B cell (primary cell): ENCODE measurements at regions not wholly inside any gene's neighbourhood (a gene's known extent, or its start where the extent isn't known, plus 50 kb on each side); places are given as distances from the start of the nearest gene placed in this dataset.

Source experiments
- ATAC-seq: fragments of 200-7000 bp; cut with Tn5 transposase; one replicate; pipeline ENCODE4 v1.10.0; 2021; ENCODE audit warnings: low read depth, mild to moderate bottlenecking, moderate number of reproducible peaks, moderate library complexity
- CTCF ChIA-PET: fragments of 350-600 bp; sonication (Branson Sonifier 250); formaldehyde crosslinking; loops from one replicate; lab custom pipeline; 2021; ENCODE audit warnings: antibody characterized with exemption, inconsistent platforms; lab: Charles Lee
- POLR2A ChIA-PET: fragments of 350-600 bp; sonication (Branson Sonifier 250); formaldehyde crosslinking; loops from one replicate; lab custom pipeline; 2021; ENCODE audit warnings: antibody characterized with exemption; lab: Charles Lee
- DNase-seq: peaks from one replicate; pipeline ENCODE4 v3.0.0; 2013
- H2AFZ ChIP-seq: 2 replicates; pipeline ENCODE4 v1.6.1; 2012; ENCODE audit warnings: mild to moderate bottlenecking, low read depth, low read length; ENCODE audit not compliant: insufficient read depth, poor library complexity, severe bottlenecking
- H3K27ac ChIP-seq, 2 donors: 1 replicate in 1 of 2; 2 replicates in 1 of 2; pipeline ENCODE4 v1.5.1; 2012 to 2013; ENCODE audit warnings: low read length in 2 of 2, mild to moderate bottlenecking in 2 of 2, moderate library complexity in 1 of 2
- H3K27me3 ChIP-seq, 4 experiments: fragments of 200-600 bp in 1 of 4; sonication (generic) in 1 of 4; replicated peaks in 1 of 4; 1 replicate in 2 of 4; 2 replicates in 2 of 4; pipeline versions ENCODE4 v1.6.1 to v1.7.0; 2013 to 2016; ENCODE audit warnings: low read length in 3 of 4, mild to moderate bottlenecking in 2 of 4, mixed read lengths in 1 of 4, moderate library complexity in 1 of 4; ENCODE audit not compliant: insufficient read depth in 4 of 4, control insufficient read depth in 3 of 4; ENCODE audit errors: control extremely low read depth in 1 of 4
- H3K36me3 ChIP-seq, 2 experiments: replicated peaks in 1 of 2; 1 replicate in 1 of 2; 2 replicates in 1 of 2; pipeline versions ENCODE4 v1.6.1 to v1.7.1; 2013; ENCODE audit warnings: low read length in 1 of 2; ENCODE audit not compliant: insufficient read depth in 2 of 2, control insufficient read depth in 1 of 2; ENCODE audit errors: control extremely low read depth in 1 of 2, extremely low read depth in 1 of 2
- H3K4me1 ChIP-seq, 2 donors: fragments of 200-600 bp in 1 of 2; sonication (generic) in 1 of 2; 1 replicate in 1 of 2; 2 replicates in 1 of 2; pipeline versions ENCODE4 v1.5.1 to v1.6.1; 2013 to 2017; ENCODE audit warnings: low read length in 2 of 2; ENCODE audit not compliant: control insufficient read depth in 2 of 2, insufficient read depth in 2 of 2
- H3K4me2 ChIP-seq: replicated peaks from 2 replicates; pipeline ENCODE3; 2012; ENCODE audit warnings: mild to moderate bottlenecking, low read depth, low read length; ENCODE audit not compliant: poor library complexity, severe bottlenecking
- H3K4me3 ChIP-seq, 5 experiments: fragments of 200-600 bp in 1 of 5; sonication (generic) in 1 of 5; 1 replicate in 3 of 5; 2 replicates in 2 of 5; pipeline versions ENCODE4 v1.5.1 to v1.7.0; 2011 to 2016; ENCODE audit warnings: low read length in 4 of 5, mild to moderate bottlenecking in 4 of 5, low read depth in 2 of 5, control low read depth in 1 of 5, moderate library complexity in 1 of 5; ENCODE audit not compliant: insufficient read depth in 1 of 5; ENCODE audit errors: control extremely low read depth in 1 of 5, extremely low read depth in 1 of 5
- H3K79me2 ChIP-seq: fragments of 200-600 bp; sonication (generic); one replicate; pipeline ENCODE4 v1.6.0; 2016; ENCODE audit warnings: low read length; ENCODE audit not compliant: control insufficient read depth, insufficient read depth
- H3K9ac ChIP-seq: fragments of 200-600 bp; sonication (generic); 2 replicates; pipeline ENCODE4 v1.6.1; 2017; ENCODE audit warnings: mild to moderate bottlenecking, low read length, moderate library complexity
- H3K9me3 ChIP-seq, 3 donors: one replicate each; pipeline versions ENCODE4 v1.6.1 to v1.7.1; 2013; ENCODE audit warnings: low read length in 2 of 3; ENCODE audit not compliant: control insufficient read depth in 2 of 3, insufficient read depth in 1 of 3; ENCODE audit errors: control extremely low read depth in 1 of 3
- H4K20me1 ChIP-seq: 2 replicates; pipeline ENCODE4 v1.6.0; 2012; ENCODE audit warnings: mild to moderate bottlenecking, low read length; ENCODE audit not compliant: insufficient read depth, control insufficient read depth, poor library complexity, severe bottlenecking
- H3K27ac Mint-ChIP-seq: one replicate; pipeline ENCODE4 v1.8.0; 2021; ENCODE audit warnings: mixed read lengths
- H3K27me3 Mint-ChIP-seq: one replicate; pipeline ENCODE4 v1.8.0; 2021; ENCODE audit warnings: mixed read lengths
- H3K4me1 Mint-ChIP-seq: one replicate; pipeline ENCODE4 v1.8.0; 2021; ENCODE audit warnings: mixed read lengths
- H3K4me3 Mint-ChIP-seq: one replicate; pipeline ENCODE4 v1.8.0; 2021; ENCODE audit warnings: mixed read lengths
- H3K9me3 Mint-ChIP-seq: one replicate; pipeline ENCODE4 v1.8.0; 2022; ENCODE audit warnings: mixed read lengths; ENCODE audit not compliant: insufficient read depth
- CTCF ChIP-seq: fragments of 200-600 bp; IDR thresholded peaks from one replicate; pipeline ENCODE4 v1.8.0; 2022; ENCODE audit warnings: antibody characterized with exemption, mild to moderate bottlenecking
- EZH2 ChIP-seq: IDR thresholded peaks from 2 replicates; pipeline ENCODE4 v1.6.1; 2012; ENCODE audit warnings: borderline replicate concordance, low read depth, mild to moderate bottlenecking, moderate library complexity, low read length; ENCODE audit not compliant: insufficient read depth, poor library complexity, severe bottlenecking
- WGBS: methylation state at CpG from one replicate; pipeline ENCODE4 v1.1.5; 2013; ENCODE audit warnings: missing lambda C conversion rate; ENCODE audit not compliant: insufficient coverage; 5-methylcytosine and 5-hydroxymethylcytosine counted together
- intact Hi-C: fragments of 100-400 bp; cut with micrococcal nuclease; formaldehyde crosslinking; loops from one replicate; pipeline ENCODE4 v1.10.0; 2022

GRCh38 chr18:64765908-64766307 lies 617.0 kb upstream of the LINC00305 start:
- Histone ChIP-seq H4K20me1 (no peaks in the 10 kb centered on the region), H3K79me2 (no peaks in the 10 kb centered on the region), H3K9ac (no peak overlapping the region), H3K27me3 (no peaks in the 10 kb centered on the region), H3K4me1 (no peaks in the 10 kb centered on the region), H3K27ac (no peak overlapping the region), H3K4me3 (no peak overlapping the region), H3K9me3 (peaks cover 0 to 2% (median 0%) of the 10 kb centered on the region in 3 donors), H3K36me3 (no peaks in the 10 kb centered on the region), H3K4me2 (no peak overlapping the region), H2AFZ (no peak overlapping the region)
- 71% methylated on average over 1 of the region's 3 CpGs for whole genome bisulfite sequencing
- Mint-ChIP-seq H3K9me3 (no peaks in the 10 kb centered on the region), H3K4me1 (peaks cover 3% of the 10 kb centered on the region), H3K27me3 (no peaks in the 10 kb centered on the region), H3K4me3 (no peak overlapping the region), H3K27ac (no peak overlapping the region)
- POLR2A ChIA-PET = no interaction called here
- ATAC-seq (no peak), DNase-seq (no peak)
- intact Hi-C loops = no loop called here
- CTCF ChIA-PET = no interaction called here
- no peak for TF ChIP-seq EZH2
- TF ChIP-seq CTCF = no peak

- CTCF ChIA-PET = no interaction called here
- WGBS = no CpG with 5 or more reads among the region's 2 CpGs
- no peak overlapping the region for H3K27ac ChIP-seq
- intact Hi-C loops = no loop called here
- no peak overlapping the region for H3K4me3 ChIP-seq
- no peaks in the 10 kb centered on the region for H3K9me3 ChIP-seq
- H3K4me1 Mint-ChIP-seq = no peaks in the 10 kb centered on the region
- no peaks in the 10 kb centered on the region for H3K27me3 ChIP-seq
- no peaks in the 10 kb centered on the region for H3K4me1 ChIP-seq
- POLR2A ChIA-PET = no interaction called here
- H3K27ac Mint-ChIP-seq = no peak overlapping the region
- ATAC-seq (no peak), DNase-seq (no peak)
- no peaks in the 10 kb centered on the region for H4K20me1 ChIP-seq
- no peaks in the 10 kb centered on the region for H3K9me3 Mint-ChIP-seq
- no peak overlapping the region for H3K4me2 ChIP-seq
- H3K36me3 ChIP-seq = no peaks in the 10 kb centered on the region
- no peak overlapping the region for H3K9ac ChIP-seq
- TF ChIP-seq EZH2 = no peak
- peaks cover 4% of the 10 kb centered on the region for H3K27me3 Mint-ChIP-seq
- no peak overlapping the region for H3K4me3 Mint-ChIP-seq
- H3K79me2 ChIP-seq = no peaks in the 10 kb centered on the region
- no peak overlapping the region for H2AFZ ChIP-seq
Observed at GRCh38 chr18:64752707-64753106, 603.8 kb upstream of the LINC00305 start.
